ENCODE measurements at regions not wholly inside any gene's neighbourhood (a gene's known extent, or its start where the extent isn't known, plus 50 kb on each side); places are given as distances from the start of the nearest gene placed in this dataset.

DNA sequence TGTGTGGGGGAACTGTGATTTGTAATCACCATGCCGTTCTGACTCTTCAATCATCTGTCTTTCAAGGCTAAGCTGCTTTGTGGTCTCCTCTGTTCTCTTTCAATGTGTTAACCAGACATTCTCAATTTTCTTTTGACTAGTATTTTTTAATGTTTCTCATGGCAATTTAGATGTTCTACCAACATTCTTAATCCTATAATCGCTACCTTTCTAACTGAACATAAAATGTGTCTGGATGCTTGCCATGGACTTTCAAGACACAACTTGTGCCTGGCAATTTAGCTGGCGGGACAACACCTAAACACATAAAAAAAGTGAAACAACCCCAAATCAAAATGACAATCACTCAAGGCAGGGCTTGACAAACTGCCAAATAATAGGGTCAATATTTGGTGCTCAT, 135.0 kb upstream of the ACKR3 start:
- TF ChIP-seq, protein P1, sequence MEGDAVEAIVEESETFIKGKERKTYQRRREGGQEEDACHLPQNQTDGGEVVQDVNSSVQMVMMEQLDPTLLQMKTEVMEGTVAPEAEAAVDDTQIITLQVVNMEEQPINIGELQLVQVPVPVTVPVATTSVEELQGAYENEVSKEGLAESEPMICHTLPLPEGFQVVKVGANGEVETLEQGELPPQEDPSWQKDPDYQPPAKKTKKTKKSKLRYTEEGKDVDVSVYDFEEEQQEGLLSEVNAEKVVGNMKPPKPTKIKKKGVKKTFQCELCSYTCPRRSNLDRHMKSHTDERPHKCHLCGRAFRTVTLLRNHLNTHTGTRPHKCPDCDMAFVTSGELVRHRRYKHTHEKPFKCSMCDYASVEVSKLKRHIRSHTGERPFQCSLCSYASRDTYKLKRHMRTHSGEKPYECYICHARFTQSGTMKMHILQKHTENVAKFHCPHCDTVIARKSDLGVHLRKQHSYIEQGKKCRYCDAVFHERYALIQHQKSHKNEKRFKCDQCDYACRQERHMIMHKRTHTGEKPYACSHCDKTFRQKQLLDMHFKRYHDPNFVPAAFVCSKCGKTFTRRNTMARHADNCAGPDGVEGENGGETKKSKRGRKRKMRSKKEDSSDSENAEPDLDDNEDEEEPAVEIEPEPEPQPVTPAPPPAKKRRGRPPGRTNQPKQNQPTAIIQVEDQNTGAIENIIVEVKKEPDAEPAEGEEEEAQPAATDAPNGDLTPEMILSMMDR (IDR thresholded peaks at IDR 0.05; ENCODE audit: low read depth, low read length) = no peak
- Histone ChIP-seq H3K4me3 (ENCODE audit: low read depth, low read length) (no peak overlapping the region), H3K36me3 (no peaks in the 10 kb centered on the region), H3K27ac (no peak overlapping the region), H3K27me3 (ENCODE audit: insufficient read depth, low read depth, severe bottlenecking) (peaks cover 14% of the 10 kb centered on the region), H3K9me3 (ENCODE audit: severe bottlenecking) (no peaks in the 10 kb centered on the region)
- no peak for DNase-seq

DNA sequence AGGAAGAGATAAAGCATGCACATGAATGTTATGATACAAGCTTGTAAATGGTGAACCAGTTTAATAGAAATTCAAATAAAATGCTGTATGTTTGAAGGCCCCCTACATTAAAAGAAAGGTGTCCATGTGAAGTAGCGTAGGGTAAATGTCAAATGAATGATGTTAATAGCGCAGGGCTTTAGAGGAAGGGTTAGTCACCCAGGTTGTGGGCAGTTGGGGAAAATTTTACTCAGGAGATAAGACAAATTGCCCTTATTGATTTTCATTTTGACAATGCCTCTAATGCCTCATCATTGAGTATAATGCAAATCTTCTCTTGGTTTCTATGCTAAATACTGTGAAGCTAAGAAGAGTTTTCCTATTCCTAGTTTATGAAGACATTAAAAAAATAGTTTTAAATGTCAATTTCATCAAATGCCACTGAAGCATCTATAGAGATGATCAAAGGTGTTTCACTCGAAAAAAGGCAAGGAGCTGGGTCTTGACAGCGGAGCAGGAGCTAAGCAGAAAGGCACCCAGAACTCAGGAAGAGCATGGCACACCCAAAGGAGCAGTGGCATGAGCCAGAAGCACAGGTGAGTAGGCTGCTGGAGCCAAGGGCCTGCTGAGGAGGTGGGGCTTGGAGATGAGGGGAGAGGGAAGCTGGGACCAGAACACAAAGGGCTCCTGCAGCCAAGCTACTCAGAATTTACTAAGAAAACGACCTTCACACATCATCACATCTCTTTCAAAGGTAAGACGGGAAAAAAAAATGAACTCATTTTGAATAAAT, 129.3 kb upstream of the ACKR3 start:
- Histone ChIP-seq H3K9me3 (ENCODE audit: severe bottlenecking) (no peaks in the 10 kb centered on the region), H3K36me3 (no peaks in the 10 kb centered on the region), H3K27ac (no peak overlapping the region), H3K27me3 (ENCODE audit: insufficient read depth, low read depth, severe bottlenecking) (peaks cover 13% of the 10 kb centered on the region), H3K4me3 (ENCODE audit: low read depth, low read length) (no peak overlapping the region)
- TF ChIP-seq, protein P1 (IDR thresholded peaks at IDR 0.05; ENCODE audit: low read depth, low read length) = no peak
- DNase-seq = no peak

DNA sequence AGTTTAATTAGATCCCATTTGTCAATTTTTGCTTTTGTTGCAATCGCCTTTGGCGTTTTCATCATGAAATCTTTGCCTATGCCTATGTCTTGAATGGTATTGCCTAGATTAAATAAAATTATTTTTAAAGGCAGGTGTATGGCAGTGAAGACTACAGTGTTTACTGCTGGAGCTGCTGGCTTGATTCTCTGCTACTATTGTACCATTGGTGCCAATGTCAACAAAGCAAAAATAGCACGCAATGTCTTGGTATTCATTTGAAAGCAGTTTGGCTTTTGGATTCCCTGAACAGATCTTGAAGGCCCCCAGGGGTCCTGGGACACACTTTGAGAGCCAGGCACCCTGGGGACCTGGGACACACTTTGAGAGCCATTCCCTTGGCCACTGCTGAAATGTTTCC, 125.4 kb upstream of the ACKR3 start:
- Histone ChIP-seq H3K36me3 (no peaks in the 10 kb centered on the region), H3K4me3 (ENCODE audit: low read depth, low read length) (no peak overlapping the region), H3K27ac (no peak overlapping the region), H3K9me3 (ENCODE audit: severe bottlenecking) (no peaks in the 10 kb centered on the region), H3K27me3 (ENCODE audit: insufficient read depth, low read depth, severe bottlenecking) (peaks cover 15% of the 10 kb centered on the region)
- TF ChIP-seq, protein P1 (IDR thresholded peaks at IDR 0.05; ENCODE audit: low read depth, low read length) = no peak
- no peak for DNase-seq

DNA sequence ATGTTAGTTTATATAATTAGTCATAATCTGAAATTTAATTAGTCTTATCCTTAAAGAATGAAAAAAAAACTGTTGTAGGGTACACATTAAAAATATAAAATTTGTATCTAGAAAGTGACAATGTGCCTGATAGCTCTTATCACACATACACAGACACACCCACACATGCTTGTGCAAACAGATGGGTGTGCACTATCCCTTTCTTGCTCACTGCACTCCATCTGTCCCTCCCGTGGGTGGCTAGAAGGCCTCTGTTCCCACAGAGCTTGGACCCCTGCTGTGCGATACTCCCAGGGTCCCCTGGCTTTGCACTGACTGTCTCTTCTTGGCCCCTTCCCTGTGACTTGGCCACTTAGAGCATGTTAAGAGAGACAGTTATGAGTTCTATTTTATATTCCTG, 123.9 kb upstream of the ACKR3 start:
- Histone ChIP-seq H3K27me3 (ENCODE audit: insufficient read depth, low read depth, severe bottlenecking) (peaks cover 11% of the 10 kb centered on the region), H3K9me3 (ENCODE audit: severe bottlenecking) (no peaks in the 10 kb centered on the region), H3K4me3 (ENCODE audit: low read depth, low read length) (no peak overlapping the region), H3K27ac (no peak overlapping the region), H3K36me3 (no peaks in the 10 kb centered on the region)
- DNase-seq = no peak
- TF ChIP-seq, protein P1 (IDR thresholded peaks at IDR 0.05; ENCODE audit: low read depth, low read length) = no peak

DNA sequence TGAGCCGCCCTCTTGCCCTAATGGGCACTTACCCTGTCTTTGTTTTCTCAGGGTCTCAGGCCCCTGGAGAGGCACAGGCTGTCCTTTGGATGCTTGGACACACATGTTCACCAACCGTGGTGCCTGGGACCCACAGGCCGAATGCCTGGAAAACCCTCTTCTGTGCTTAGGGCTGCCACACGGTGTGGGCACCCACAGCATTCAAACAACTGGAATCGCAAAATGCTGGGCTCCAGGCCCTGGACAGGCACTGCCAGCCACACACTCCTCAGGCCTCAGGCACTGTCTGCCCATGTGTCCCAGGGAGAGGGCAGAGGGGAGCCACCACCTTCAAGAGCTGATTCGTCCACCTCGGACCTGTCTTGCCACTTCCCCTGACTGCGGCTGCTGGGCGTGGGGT, 123.1 kb upstream of the ACKR3 start:
- no peak for DNase-seq
- TF ChIP-seq, protein P1 (IDR thresholded peaks at IDR 0.05; ENCODE audit: low read depth, low read length) = no peak
- Histone ChIP-seq H3K36me3 (no peaks in the 10 kb centered on the region), H3K27ac (no peak overlapping the region), H3K9me3 (ENCODE audit: severe bottlenecking) (no peaks in the 10 kb centered on the region), H3K27me3 (ENCODE audit: insufficient read depth, low read depth, severe bottlenecking) (peaks cover 11% of the 10 kb centered on the region), H3K4me3 (ENCODE audit: low read depth, low read length) (no peak overlapping the region)

All from WERI-Rb-1 (cell line).